B cell (primary cell): ENCODE measurements at regions not wholly inside any gene's neighbourhood (a gene's known extent, or its start where the extent isn't known, plus 50 kb on each side); places are given as distances from the start of the nearest gene placed in this dataset.

ENCODE experiments used
- EZH2 ChIP-seq: IDR thresholded peaks from 2 replicates; pipeline ENCODE4 v1.6.1; 2012; ENCODE audit warnings: borderline replicate concordance, low read depth, mild to moderate bottlenecking, moderate library complexity, low read length; ENCODE audit not compliant: insufficient read depth, poor library complexity, severe bottlenecking
- TF ChIP-seq, protein P1 (sequence below): fragments of 200-600 bp; IDR thresholded peaks from one replicate; pipeline ENCODE4 v1.8.0; 2022; ENCODE audit warnings: antibody characterized with exemption, mild to moderate bottlenecking

DNA sequence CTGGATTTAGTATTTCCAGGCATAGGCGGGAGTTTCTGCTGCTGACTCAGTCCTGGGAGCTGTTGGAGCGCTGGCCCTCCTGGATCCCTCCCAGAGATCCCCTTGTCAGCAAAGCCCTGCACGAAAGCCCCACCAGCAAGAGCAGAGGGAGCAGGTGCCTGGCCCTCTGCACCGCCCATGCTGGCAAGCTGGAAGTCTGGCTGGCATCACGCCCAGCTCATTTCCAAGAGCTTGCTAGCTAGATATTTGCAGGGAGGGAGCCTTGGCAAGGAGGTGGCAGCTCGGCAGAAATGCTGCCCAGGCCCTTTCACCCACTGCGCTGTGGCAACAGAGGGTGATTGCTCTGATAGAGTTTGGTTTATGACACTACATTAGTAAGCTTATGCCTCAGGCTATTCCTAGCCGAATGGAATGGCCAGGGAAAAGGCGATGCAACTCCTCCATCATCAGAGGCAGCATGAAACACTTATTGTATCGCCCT lies 193.9 kb downstream of the EMP1 start:
- TF ChIP-seq, protein P1, sequence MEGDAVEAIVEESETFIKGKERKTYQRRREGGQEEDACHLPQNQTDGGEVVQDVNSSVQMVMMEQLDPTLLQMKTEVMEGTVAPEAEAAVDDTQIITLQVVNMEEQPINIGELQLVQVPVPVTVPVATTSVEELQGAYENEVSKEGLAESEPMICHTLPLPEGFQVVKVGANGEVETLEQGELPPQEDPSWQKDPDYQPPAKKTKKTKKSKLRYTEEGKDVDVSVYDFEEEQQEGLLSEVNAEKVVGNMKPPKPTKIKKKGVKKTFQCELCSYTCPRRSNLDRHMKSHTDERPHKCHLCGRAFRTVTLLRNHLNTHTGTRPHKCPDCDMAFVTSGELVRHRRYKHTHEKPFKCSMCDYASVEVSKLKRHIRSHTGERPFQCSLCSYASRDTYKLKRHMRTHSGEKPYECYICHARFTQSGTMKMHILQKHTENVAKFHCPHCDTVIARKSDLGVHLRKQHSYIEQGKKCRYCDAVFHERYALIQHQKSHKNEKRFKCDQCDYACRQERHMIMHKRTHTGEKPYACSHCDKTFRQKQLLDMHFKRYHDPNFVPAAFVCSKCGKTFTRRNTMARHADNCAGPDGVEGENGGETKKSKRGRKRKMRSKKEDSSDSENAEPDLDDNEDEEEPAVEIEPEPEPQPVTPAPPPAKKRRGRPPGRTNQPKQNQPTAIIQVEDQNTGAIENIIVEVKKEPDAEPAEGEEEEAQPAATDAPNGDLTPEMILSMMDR, result no peak
- TF ChIP-seq EZH2, result no peak
